GM19455 (cell line): ENCODE measurements at regions not wholly inside any gene's neighbourhood (a gene's known extent, or its start where the extent isn't known, plus 50 kb on each side); places are given as distances from the start of the nearest gene placed in this dataset.
"Not testable (repeated sequence)": the region's sequence is repeated elsewhere in the genome, so short reads cannot be mapped to it uniquely, and the experiment has no call there.

Experiments used
- ATAC-seq: cut with Tn5 transposase; IDR thresholded peaks from one replicate; pipeline ENCODE4 v1.9.1; 2021; ENCODE audit not compliant: unreplicated experiment

- no peak for ATAC-seq
Observed at GRCh38 chr2:242043538-242044312, 174.2 kb downstream of the RTP5 start.

- no peak for ATAC-seq
Observed at GRCh38 chr2:242044313-242044590, 174.7 kb downstream of the RTP5 start.

- ATAC-seq = not testable (repeated sequence)
Observed at GRCh38 chr2:242045596-242046144, 176.1 kb downstream of the RTP5 start.

- no peak for ATAC-seq
Observed at GRCh38 chr2:242046206-242046826, 176.8 kb downstream of the RTP5 start.

GRCh38 chr2:242047963-242048362 is 178.4 kb downstream of the RTP5 start:
- no peak for ATAC-seq

- no peak for ATAC-seq
Observed at GRCh38 chr2:242048479-242048878, 178.9 kb downstream of the RTP5 start.

GRCh38 chr2:242049492-242049891 is 180.0 kb downstream of the RTP5 start:
- ATAC-seq = not testable (repeated sequence)

- ATAC-seq = no peak
Observed at GRCh38 chr2:242051463-242051862, 181.9 kb downstream of the RTP5 start.

- ATAC-seq = no peak
Observed at GRCh38 chr2:242052421-242052820, 182.9 kb downstream of the RTP5 start.

- no peak for ATAC-seq
Observed at GRCh38 chr2:242053921-242054320, 184.4 kb downstream of the RTP5 start.

- ATAC-seq = no peak
Observed at GRCh38 chr2:242054406-242054805, 184.9 kb downstream of the RTP5 start.

- no peak for ATAC-seq
Observed at GRCh38 chr2:242054881-242055801, 185.6 kb downstream of the RTP5 start.

GRCh38 chr2:242056026-242056425 is 186.5 kb downstream of the RTP5 start:
- ATAC-seq = no peak

GRCh38 chr2:242056785-242057184 is 187.3 kb downstream of the RTP5 start:
- ATAC-seq = no peak

GRCh38 chr2:242057379-242058040 is 188.0 kb downstream of the RTP5 start:
- ATAC-seq = no peak

- no peak for ATAC-seq
Observed at GRCh38 chr2:242058116-242058680, 188.7 kb downstream of the RTP5 start.

GRCh38 chr2:242059566-242059965 is 190.0 kb downstream of the RTP5 start:
- no peak for ATAC-seq

- no peak for ATAC-seq
Observed at GRCh38 chr2:242060212-242060835, 190.8 kb downstream of the RTP5 start.

- ATAC-seq = not testable (repeated sequence)
Observed at GRCh38 chr2:242061930-242062329, 192.4 kb downstream of the RTP5 start.

GRCh38 chr2:242063436-242063835 is 193.9 kb downstream of the RTP5 start:
- no peak for ATAC-seq
